H9 (cell line): ENCODE measurements at regions not wholly inside any gene's neighbourhood (a gene's known extent, or its start where the extent isn't known, plus 50 kb on each side); places are given as distances from the start of the nearest gene placed in this dataset.

Source experiments
- DNase-seq: peaks from one replicate; pipeline ENCODE4 v3.0.0-alpha.2; 2017
- H2AFZ ChIP-seq: one replicate; pipeline ENCODE4 v1.6.1; 2013; ENCODE audit warnings: mild to moderate bottlenecking, low read length, control low read depth, moderate library complexity
- H2AK5ac ChIP-seq: 2 replicates; pipeline ENCODE4 v1.6.1; 2013; ENCODE audit warnings: low read length, control low read depth, mixed read lengths; ENCODE audit not compliant: insufficient read length
- H2BK120ac ChIP-seq: one replicate; pipeline ENCODE4 v1.6.1; 2013; ENCODE audit warnings: low read depth, mild to moderate bottlenecking, low read length, control low read depth, inconsistent platforms; ENCODE audit not compliant: poor library complexity, severe bottlenecking
- H2BK12ac ChIP-seq: 2 replicates; pipeline ENCODE4 v1.6.1; 2013; ENCODE audit warnings: low read length, control low read depth, mixed read lengths, low read depth; ENCODE audit not compliant: insufficient read length
- H2BK15ac ChIP-seq: 2 replicates; pipeline ENCODE4 v1.6.1; 2013; ENCODE audit warnings: low read depth, low read length, control low read depth
- H2BK20ac ChIP-seq: one replicate; pipeline ENCODE4 v1.6.1; 2013; ENCODE audit warnings: low read depth, mild to moderate bottlenecking, low read length, control low read depth, inconsistent platforms; ENCODE audit not compliant: poor library complexity, severe bottlenecking
- H2BK5ac ChIP-seq: 2 replicates; pipeline ENCODE4 v1.6.1; 2013; ENCODE audit warnings: low read length, control low read depth, mixed read lengths; ENCODE audit not compliant: insufficient read length
- H3K14ac ChIP-seq: 2 replicates; pipeline ENCODE4 v1.6.1; 2013; ENCODE audit warnings: low read length, control low read depth; ENCODE audit not compliant: insufficient read depth
- H3K18ac ChIP-seq: 2 replicates; pipeline ENCODE4 v1.6.1; 2013; ENCODE audit warnings: low read depth, mild to moderate bottlenecking, mixed read lengths, low read length, control low read depth; ENCODE audit not compliant: insufficient read length
- H3K23ac ChIP-seq: 2 replicates; pipeline ENCODE4 v1.6.1; 2013; ENCODE audit warnings: low read length, control low read depth, mixed read lengths, low read depth; ENCODE audit not compliant: insufficient read length
- H3K23me2 ChIP-seq: 2 replicates; pipeline ENCODE4 v1.6.1; 2013; ENCODE audit warnings: low read depth, mild to moderate bottlenecking, mixed read lengths, low read length, control low read depth; ENCODE audit not compliant: insufficient read length, poor library complexity, severe bottlenecking
- H3K27ac ChIP-seq: 2 replicates; pipeline ENCODE4 v1.5.1; 2013; ENCODE audit warnings: low read length, control low read depth, mixed read lengths, low read depth; ENCODE audit not compliant: insufficient read length
- H3K27me3 ChIP-seq: 2 replicates; pipeline ENCODE4 v1.6.1; 2013; ENCODE audit warnings: low read length, control low read depth, inconsistent platforms; ENCODE audit not compliant: insufficient read depth
- H3K4ac ChIP-seq: 2 replicates; pipeline ENCODE4 v1.6.1; 2013; ENCODE audit warnings: low read depth, mild to moderate bottlenecking, control low read depth, inconsistent platforms, low read length, moderate library complexity
- H3K4me1 ChIP-seq: 2 replicates; pipeline ENCODE4 v1.6.1; 2013; ENCODE audit warnings: low read length, control low read depth, inconsistent platforms; ENCODE audit not compliant: insufficient read depth
- H3K4me2 ChIP-seq: 2 replicates; pipeline ENCODE4 v1.6.1; 2013; ENCODE audit warnings: low read length, control low read depth, mixed read lengths; ENCODE audit not compliant: insufficient read length, insufficient read depth
- H3K56ac ChIP-seq: 2 replicates; pipeline ENCODE4 v1.6.1; 2013; ENCODE audit warnings: low read depth, mild to moderate bottlenecking, mixed read lengths, low read length, control low read depth; ENCODE audit not compliant: insufficient read length
- H3K79me1 ChIP-seq: 2 replicates; pipeline ENCODE4 v1.6.1; 2013; ENCODE audit warnings: low read depth, mild to moderate bottlenecking, moderate library complexity, low read length, control low read depth, inconsistent platforms; ENCODE audit not compliant: insufficient read depth, poor library complexity, severe bottlenecking
- H3K79me2 ChIP-seq: 2 replicates; pipeline ENCODE4 v1.6.1; 2013; ENCODE audit warnings: low read length, control low read depth, inconsistent platforms; ENCODE audit not compliant: insufficient read depth
- H3K9ac ChIP-seq: 2 replicates; pipeline ENCODE4 v1.6.1; 2013; ENCODE audit warnings: low read length, control low read depth, mixed read lengths; ENCODE audit not compliant: insufficient read length; ENCODE audit errors: extremely low read depth
- H3K9me3 ChIP-seq: one replicate; pipeline ENCODE4 v1.6.1; 2013; ENCODE audit warnings: low read depth, low read length, inconsistent platforms; ENCODE audit not compliant: control insufficient read depth
- H3T11ph ChIP-seq: one replicate; pipeline ENCODE4 v1.6.1; 2013; ENCODE audit warnings: mild to moderate bottlenecking, low read length, control low read depth, inconsistent platforms
- H4K20me1 ChIP-seq: one replicate; pipeline ENCODE4 v1.6.1; 2013; ENCODE audit not compliant: control insufficient read depth, insufficient read length, insufficient read depth
- H4K5ac ChIP-seq: 2 replicates; pipeline ENCODE4 v1.6.1; 2013; ENCODE audit warnings: low read depth, mild to moderate bottlenecking, mixed read lengths, low read length, control low read depth; ENCODE audit not compliant: insufficient read length
- H4K8ac ChIP-seq: replicated peaks from 2 replicates; pipeline ENCODE4 v1.6.1; 2013; ENCODE audit warnings: low read length, control low read depth, mixed read lengths, low read depth; ENCODE audit not compliant: insufficient read length
- H4K91ac ChIP-seq: 2 replicates; pipeline ENCODE4 v1.6.1; 2013; ENCODE audit warnings: low read depth, mild to moderate bottlenecking, moderate library complexity, mixed read lengths, low read length, control low read depth; ENCODE audit not compliant: insufficient read length
- H3K27ac Mint-ChIP-seq, 3 experiments: 2 replicates in 2 of 3; 3 replicates in 1 of 3; pipeline ENCODE4 v1.8.0; 2020 to 2021; ENCODE audit warnings: mixed read lengths in 3 of 3, mild to moderate bottlenecking in 1 of 3, moderate library complexity in 1 of 3
- H3K27me3 Mint-ChIP-seq: 2 replicates; pipeline ENCODE4 v1.8.0; 2021; ENCODE audit warnings: low read depth, mild to moderate bottlenecking, moderate library complexity, mixed read lengths
- H3K36me3 Mint-ChIP-seq, 3 experiments: 2 replicates in 2 of 3; 3 replicates in 1 of 3; pipeline ENCODE4 v1.8.0; 2020 to 2021; ENCODE audit warnings: low read depth in 3 of 3, mixed read lengths in 3 of 3; ENCODE audit not compliant: insufficient read depth in 1 of 3
- H3K4me1 Mint-ChIP-seq, 2 experiments: 2 replicates each; pipeline ENCODE4 v1.8.0; 2020; ENCODE audit warnings: mixed read lengths in 2 of 2
- H3K4me3 Mint-ChIP-seq, 2 experiments: 2 replicates in 1 of 2; 3 replicates in 1 of 2; pipeline ENCODE4 v1.8.0; 2020 to 2021; ENCODE audit warnings: mild to moderate bottlenecking in 2 of 2, mixed read lengths in 2 of 2, moderate library complexity in 1 of 2
- H3K9me3 Mint-ChIP-seq, 2 experiments: 2 replicates in 1 of 2; 3 replicates in 1 of 2; pipeline ENCODE4 v1.8.0; 2020; ENCODE audit warnings: mild to moderate bottlenecking in 2 of 2, mixed read lengths in 2 of 2, moderate library complexity in 1 of 2
- CTCF ChIP-seq: fragments of 200-600 bp; sonication (generic); conservative IDR thresholded peaks from 3 replicates; pipeline ENCODE4 v1.8.0; 2021; ENCODE audit warnings: antibody characterized with exemption, mild to moderate bottlenecking
- WGBS: extraction: QIAGEN DNeasy Blood & Tissue Kit; methylation state at CpG from one replicate; pipeline ENCODE4 v1.1.7; 2013; ENCODE audit warnings: missing lambda C conversion rate, low lambda C conversion rate, mixed read lengths; ENCODE audit not compliant: insufficient read length; ENCODE audit errors: extremely low coverage; 5-methylcytosine and 5-hydroxymethylcytosine counted together

- no peak overlapping the region for H3K9ac ChIP-seq
- no peak overlapping the region for H3K4ac ChIP-seq
- H2AK5ac ChIP-seq = no peak overlapping the region
- no peak overlapping the region for H3K4me2 ChIP-seq
- Mint-ChIP-seq H3K27me3 (no peaks in the 10 kb centered on the region), H3K36me3 (peaks cover 0 to 8% (median 0%) of the 10 kb centered on the region in 3 experiments; a peak in 3 of 7 replicates), H3K4me3 (no peak overlapping the region), H3K27ac (no peak overlapping the region; a peak in 1 of 7 replicates), H3K4me1 (peaks cover 6 to 8% of the 10 kb centered on the region in 2 experiments), H3K9me3 (peaks cover 3 to 5% of the 10 kb centered on the region in 2 experiments; a peak in 4 of 5 replicates)
- H3K18ac ChIP-seq = no peak overlapping the region
- H3K56ac ChIP-seq = no peak overlapping the region
- H4K91ac ChIP-seq = no peak overlapping the region
- no CpG with 5 or more reads among the region's 2 CpGs for WGBS
- no peaks in the 10 kb centered on the region for H3K23me2 ChIP-seq
- no peak overlapping the region for H3T11ph ChIP-seq
- H2BK15ac ChIP-seq = no peak overlapping the region
- no peak overlapping the region for H3K23ac ChIP-seq
- H4K8ac ChIP-seq = no peak overlapping the region
- no peak overlapping the region for H2BK120ac ChIP-seq
- H3K27ac ChIP-seq = no peak overlapping the region
- DNase-seq = no peak
- no peaks in the 10 kb centered on the region for H3K79me1 ChIP-seq
- H3K4me1 ChIP-seq = no peaks in the 10 kb centered on the region
- H2AFZ ChIP-seq = no peak overlapping the region
- no peak overlapping the region for H2BK5ac ChIP-seq
- no peaks in the 10 kb centered on the region for H4K20me1 ChIP-seq
- H3K79me2 ChIP-seq = no peaks in the 10 kb centered on the region
- no peak overlapping the region for H4K5ac ChIP-seq
- no peak overlapping the region for H2BK20ac ChIP-seq
- TF ChIP-seq CTCF = no peak
- no peaks in the 10 kb centered on the region for H3K27me3 ChIP-seq
- no peak overlapping the region for H3K14ac ChIP-seq
- H2BK12ac ChIP-seq = no peak overlapping the region
- H3K9me3 ChIP-seq = no peaks in the 10 kb centered on the region
Observed at GRCh38 chr2:65589667-65590066, 157.3 kb upstream of the SPRED2 start.
